Ascending aorta (tissue), 2 donors: ENCODE measurements at regions not wholly inside any gene's neighbourhood (a gene's known extent, or its start where the extent isn't known, plus 50 kb on each side); places are given as distances from the start of the nearest gene placed in this dataset.
A peak's percentile ranks its signal among the peaks of the same experiment; 100 is the strongest.

Experiments used
- DNase-seq, 2 donors: peaks; one replicate each; pipeline ENCODE4 v3.0.0-alpha.2; 2019; ENCODE audit warnings: low spot score in 2 of 2
- H3K27ac ChIP-seq, 2 donors: fragments of 200-600 bp; sonication (generic); one replicate each; pipeline ENCODE4 v1.5.1; 2016 to 2017; ENCODE audit warnings: mild to moderate bottlenecking in 1 of 2
- H3K27me3 ChIP-seq: fragments of 200-600 bp; sonication (generic); one replicate; pipeline ENCODE4 v1.5.1; 2017
- H3K36me3 ChIP-seq, 2 donors: fragments of 200-600 bp; sonication (generic); one replicate each; pipeline ENCODE4 v1.5.1; 2016
- H3K4me1 ChIP-seq, 2 donors: fragments of 200-600 bp; sonication (generic); one replicate each; pipeline ENCODE4 v1.5.1; 2016 to 2017; ENCODE audit warnings: mild to moderate bottlenecking in 1 of 2
- H3K4me3 ChIP-seq, 2 donors: fragments of 200-600 bp; sonication (generic); one replicate each; pipeline ENCODE4 v1.5.1; 2016 to 2017; ENCODE audit warnings: mild to moderate bottlenecking in 1 of 2
- H3K9me3 ChIP-seq, 2 donors: fragments of 200-600 bp; sonication (generic); one replicate each; pipeline ENCODE4 v1.5.1; 2016
- intact Hi-C: fragments of 100-400 bp; cut with DNase I; formaldehyde crosslinking; loops from one replicate; pipeline ENCODE4 v1.15.1; 2023
- TF ChIP-seq, protein P1 (sequence below), 3 experiments: fragments of 200-600 bp in 2 of 3; fragments of 450-650 bp in 1 of 3; sonication (generic) in 2 of 3; IDR thresholded peaks; one replicate each; pipeline ENCODE4 v1.5.1; 2016 to 2019; ENCODE audit warnings: antibody characterized with exemption in 3 of 3, mild to moderate bottlenecking in 1 of 3, moderate library complexity in 1 of 3

DNA sequence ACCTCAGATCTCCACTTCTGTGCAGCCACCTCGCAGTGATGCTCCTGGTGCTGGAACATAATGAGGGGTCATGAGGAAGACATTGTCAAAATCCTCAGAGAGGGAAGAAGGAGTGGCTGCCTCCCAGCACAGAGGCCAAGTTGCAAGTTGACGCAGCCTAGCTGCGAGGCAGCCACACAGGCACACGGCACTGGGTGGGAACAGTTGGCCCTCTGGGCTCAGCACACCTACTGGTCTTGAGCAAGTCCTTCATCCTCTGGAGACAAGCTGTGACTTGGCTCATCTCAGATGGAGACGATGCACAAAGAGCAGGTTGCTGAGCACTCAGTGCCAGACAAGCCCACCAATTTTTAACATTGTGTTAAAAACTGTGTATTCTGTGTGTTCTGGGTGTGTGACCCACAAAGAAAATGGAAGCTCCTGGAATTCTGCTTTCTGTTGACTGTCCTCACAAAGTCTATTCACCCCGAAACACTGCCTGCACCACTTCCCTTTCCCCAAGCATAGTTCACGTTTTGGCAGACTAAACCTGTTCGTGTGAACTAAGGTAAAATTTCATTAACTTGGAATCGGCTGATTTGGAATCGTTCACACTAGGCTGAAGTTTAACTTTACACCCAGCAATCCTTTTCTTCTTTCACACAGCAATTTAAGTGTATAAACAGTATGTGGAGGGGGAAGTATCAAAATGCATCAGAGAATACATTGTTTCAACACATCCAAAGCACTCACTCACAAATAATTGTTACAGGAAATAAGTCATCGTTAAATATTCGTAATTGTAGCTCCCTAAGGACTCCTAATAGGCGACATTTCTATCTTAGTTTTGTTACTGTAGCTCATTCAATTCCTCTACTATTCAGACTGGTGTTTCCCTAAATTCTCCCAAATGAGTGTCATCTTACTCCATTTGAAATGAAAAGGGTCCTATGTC, 266.6 kb upstream of the ID2 start:
- intact Hi-C loops = no loop called here
- H3K27ac ChIP-seq = no peak overlapping the region
- H3K9me3 ChIP-seq = no peaks in the 10 kb centered on the region
- no peak overlapping the region for H3K4me3 ChIP-seq
- H3K4me1 ChIP-seq = peaks cover 0 to 3% of the 10 kb centered on the region in 2 donors
- TF ChIP-seq, protein P1, sequence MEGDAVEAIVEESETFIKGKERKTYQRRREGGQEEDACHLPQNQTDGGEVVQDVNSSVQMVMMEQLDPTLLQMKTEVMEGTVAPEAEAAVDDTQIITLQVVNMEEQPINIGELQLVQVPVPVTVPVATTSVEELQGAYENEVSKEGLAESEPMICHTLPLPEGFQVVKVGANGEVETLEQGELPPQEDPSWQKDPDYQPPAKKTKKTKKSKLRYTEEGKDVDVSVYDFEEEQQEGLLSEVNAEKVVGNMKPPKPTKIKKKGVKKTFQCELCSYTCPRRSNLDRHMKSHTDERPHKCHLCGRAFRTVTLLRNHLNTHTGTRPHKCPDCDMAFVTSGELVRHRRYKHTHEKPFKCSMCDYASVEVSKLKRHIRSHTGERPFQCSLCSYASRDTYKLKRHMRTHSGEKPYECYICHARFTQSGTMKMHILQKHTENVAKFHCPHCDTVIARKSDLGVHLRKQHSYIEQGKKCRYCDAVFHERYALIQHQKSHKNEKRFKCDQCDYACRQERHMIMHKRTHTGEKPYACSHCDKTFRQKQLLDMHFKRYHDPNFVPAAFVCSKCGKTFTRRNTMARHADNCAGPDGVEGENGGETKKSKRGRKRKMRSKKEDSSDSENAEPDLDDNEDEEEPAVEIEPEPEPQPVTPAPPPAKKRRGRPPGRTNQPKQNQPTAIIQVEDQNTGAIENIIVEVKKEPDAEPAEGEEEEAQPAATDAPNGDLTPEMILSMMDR (IDR thresholded peaks at IDR 0.05) = no peak
- DNase-seq = peak in 1 of 2 donors; percentile 50
- H3K27me3 ChIP-seq = no peaks in the 10 kb centered on the region
- H3K36me3 ChIP-seq = no peaks in the 10 kb centered on the region

DNA sequence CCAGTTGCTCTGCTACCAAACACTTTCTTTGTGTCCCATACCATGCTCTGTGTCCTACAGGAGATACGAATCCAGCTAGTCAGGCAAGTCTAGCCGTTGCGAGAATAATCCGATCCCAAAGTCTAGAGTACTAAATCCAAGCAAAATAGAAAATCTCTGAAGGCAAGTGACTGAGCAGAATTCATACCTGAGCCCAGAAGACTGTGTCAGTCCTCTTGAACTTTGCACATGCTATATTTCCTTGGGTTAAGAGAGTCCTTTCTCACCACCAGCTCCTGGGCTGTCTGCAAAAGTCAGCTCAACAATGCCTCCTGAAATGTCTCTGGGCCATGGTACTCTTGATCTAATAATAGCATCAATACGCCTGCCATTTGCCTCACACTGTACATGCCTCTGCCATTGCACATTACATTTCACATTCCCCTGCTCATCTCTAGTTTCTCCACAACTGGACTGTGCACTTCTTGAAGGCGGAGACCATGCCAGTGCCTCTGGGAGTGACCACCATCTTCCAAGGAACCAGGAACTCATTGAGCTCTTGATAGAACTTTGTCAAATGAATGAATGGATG, 265.8 kb upstream of the ID2 start:
- H3K4me3 ChIP-seq = no peak overlapping the region
- no peaks in the 10 kb centered on the region for H3K27me3 ChIP-seq
- no peak overlapping the region for H3K27ac ChIP-seq
- no peaks in the 10 kb centered on the region for H3K36me3 ChIP-seq
- TF ChIP-seq, protein P1 (IDR thresholded peaks at IDR 0.05) = no peak
- no peak for DNase-seq
- intact Hi-C loops = no loop called here
- peaks cover 0 to 3% of the 10 kb centered on the region in 2 donors for H3K4me1 ChIP-seq
- H3K9me3 ChIP-seq = no peaks in the 10 kb centered on the region

DNA sequence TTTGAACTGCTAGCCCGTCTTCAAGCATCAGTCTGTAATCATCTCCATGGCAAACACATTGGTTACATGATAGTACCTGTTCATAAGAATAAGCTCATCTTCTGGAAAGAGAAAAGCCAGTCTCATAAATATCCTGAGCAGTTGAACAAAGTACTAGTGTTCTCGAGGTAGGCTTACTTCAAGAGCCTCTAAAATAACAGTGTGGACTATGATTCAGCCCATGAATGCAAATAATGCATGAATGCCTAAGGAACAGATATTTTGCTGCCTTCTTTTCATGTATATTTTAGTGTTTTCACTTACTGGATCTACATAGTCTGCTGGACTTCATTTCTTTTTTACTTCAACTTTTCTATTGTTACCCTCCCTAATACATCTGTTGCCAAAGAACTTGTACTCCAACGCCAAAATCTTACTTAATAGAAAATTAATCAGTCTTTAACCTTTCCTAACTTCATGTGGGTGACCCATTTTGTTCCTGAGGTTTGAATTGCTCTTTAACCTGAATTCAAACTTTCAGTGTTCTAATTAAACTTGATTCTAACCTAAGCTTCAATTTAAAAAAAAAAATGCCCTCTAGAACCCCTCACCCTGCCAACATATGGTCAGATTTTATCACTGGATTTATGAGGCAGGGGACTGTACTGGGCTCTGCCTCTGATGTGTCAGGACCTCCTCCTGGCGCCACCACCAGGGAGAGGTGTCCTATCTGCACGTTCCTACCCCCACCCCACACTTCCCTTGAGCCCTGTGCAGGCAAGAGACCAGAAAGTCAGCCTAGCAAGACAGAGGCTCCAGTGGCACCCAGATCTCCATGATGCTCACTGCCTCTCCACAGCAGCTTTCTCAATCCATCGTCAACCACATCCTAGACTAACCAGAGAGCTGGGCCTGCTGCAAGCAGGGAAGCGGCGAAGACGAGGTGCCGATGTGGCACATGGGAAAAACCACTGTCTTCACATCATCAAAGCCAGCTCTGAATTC, 264.7 kb upstream of the ID2 start:
- Histone ChIP-seq H3K4me3 (no peak overlapping the region), H3K27ac (no peak overlapping the region), H3K27me3 (no peaks in the 10 kb centered on the region), H3K36me3 (no peaks in the 10 kb centered on the region), H3K4me1 (peaks cover under 1 to 2% of the 10 kb centered on the region in 2 donors), H3K9me3 (no peaks in the 10 kb centered on the region)
- TF ChIP-seq, protein P1 (IDR thresholded peaks at IDR 0.05) = no peak
- intact Hi-C loops = no loop called here
- peak in 1 of 2 donors; percentile 27 for DNase-seq

DNA sequence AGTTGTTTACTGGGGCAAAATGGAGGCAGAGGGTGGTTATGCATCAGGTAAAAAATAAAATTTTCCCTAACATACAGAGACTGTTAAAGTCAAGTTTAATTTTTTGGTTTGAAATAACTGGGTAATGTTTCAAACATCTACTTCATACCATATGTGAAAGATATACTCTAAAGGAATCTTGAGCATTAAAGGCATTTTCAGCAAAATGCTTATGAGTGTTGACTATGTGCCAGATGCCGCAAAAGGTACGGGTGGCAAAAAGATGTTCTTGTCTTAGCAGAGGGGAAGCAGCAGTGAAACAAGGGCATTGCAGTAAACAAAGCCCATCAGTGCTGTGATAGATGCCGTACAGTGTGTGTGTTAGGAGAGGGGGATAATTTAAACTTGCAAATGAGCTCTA, 263.1 kb upstream of the ID2 start:
- no peak for DNase-seq
- H3K4me3 ChIP-seq = no peak overlapping the region
- intact Hi-C loops = no loop called here

More for the DNA sequence above, 263.1 kb upstream of the ID2 start:
- Histone ChIP-seq H3K27ac (no peak overlapping the region), H3K9me3 (no peaks in the 10 kb centered on the region), H3K27me3 (no peaks in the 10 kb centered on the region), H3K4me1 (peaks cover 4% of the 10 kb centered on the region in 2 donors), H3K36me3 (no peaks in the 10 kb centered on the region)
- TF ChIP-seq, protein P1 (IDR thresholded peaks at IDR 0.05) = no peak
